NCI-H748 (cell line): ENCODE measurements at regions not wholly inside any gene's neighbourhood (a gene's known extent, or its start where the extent isn't known, plus 50 kb on each side); places are given as distances from the start of the nearest gene placed in this dataset.
A peak's percentile ranks its signal among the peaks of the same experiment; 100 is the strongest.
"Not testable (repeated sequence)": the region's sequence is repeated elsewhere in the genome, so short reads cannot be mapped to it uniquely, and the experiment has no call there.

Experiments
- DNase-seq: peaks from one replicate; lab custom pipeline; 2025; ENCODE audit not compliant: unreplicated experiment; lab: John Stamatoyannopoulos, UW

GRCh38 chr15:85196697-85197096, 183.7 kb upstream of the AKAP13 start:
- DNase-seq = not testable (repeated sequence)

GRCh38 chr15:85197582-85197981, 182.8 kb upstream of the AKAP13 start:
- DNase-seq = not testable (repeated sequence)

GRCh38 chr15:85198432-85198831, 182.0 kb upstream of the AKAP13 start:
- not testable (repeated sequence) for DNase-seq

- not testable (repeated sequence) for DNase-seq
These were observed 180.2 kb upstream of the AKAP13 start for GRCh38 chr15:85200215-85200614.

GRCh38 chr15:85201118-85201793, 179.1 kb upstream of the AKAP13 start:
- DNase-seq = not testable (repeated sequence)

- not testable (repeated sequence) for DNase-seq
These were observed 175.9 kb upstream of the AKAP13 start for GRCh38 chr15:85204481-85204880.

GRCh38 chr15:85233791-85234325, 146.5 kb upstream of the AKAP13 start:
- DNase-seq = not testable (repeated sequence)

- not testable (repeated sequence) for DNase-seq
These were observed 145.8 kb upstream of the AKAP13 start for GRCh38 chr15:85234450-85235196.

GRCh38 chr15:85244056-85244455, 136.3 kb upstream of the AKAP13 start:
- not testable (repeated sequence) for DNase-seq

GRCh38 chr15:85250938-85251542, 129.4 kb upstream of the AKAP13 start:
- DNase-seq = peak; percentile 10

- DNase-seq = not testable (repeated sequence)
These were observed 127.0 kb upstream of the AKAP13 start for GRCh38 chr15:85253196-85253915.

GRCh38 chr15:85254961-85255360, 125.4 kb upstream of the AKAP13 start:
- not testable (repeated sequence) for DNase-seq

GRCh38 chr15:85255502-85255901, 124.9 kb upstream of the AKAP13 start:
- DNase-seq = not testable (repeated sequence)

GRCh38 chr15:85256009-85256997, 124.1 kb upstream of the AKAP13 start:
- not testable (repeated sequence) for DNase-seq

GRCh38 chr15:85258062-85258445, 122.3 kb upstream of the AKAP13 start:
- DNase-seq = not testable (repeated sequence)

- DNase-seq = not testable (repeated sequence)
These were observed 121.7 kb upstream of the AKAP13 start for GRCh38 chr15:85258559-85259209.

GRCh38 chr15:85260526-85260925, 119.9 kb upstream of the AKAP13 start:
- DNase-seq = not testable (repeated sequence)

- not testable (repeated sequence) for DNase-seq
These were observed 117.8 kb upstream of the AKAP13 start for GRCh38 chr15:85262461-85263055.
